Panc1 (cell line): ENCODE measurements at regions not wholly inside any gene's neighbourhood (a gene's known extent, or its start where the extent isn't known, plus 50 kb on each side); places are given as distances from the start of the nearest gene placed in this dataset.
A peak's percentile ranks its signal among the peaks of the same experiment; 100 is the strongest.
"Not testable (repeated sequence)": the region's sequence is repeated elsewhere in the genome, so short reads cannot be mapped to it uniquely, and the experiment has no call there.

Experiments
- ATAC-seq: fragments of 200-7000 bp; cut with Tn5 transposase; 2 replicates; pipeline ENCODE4 v1.9.1; 2020; ENCODE audit warnings: mild to moderate bottlenecking, moderate library complexity
- BruUV-seq: library from RNA; stranded (reverse); fragments of 400-500 nt; replicated peaks from 2 replicates; lab custom pipeline; 2021; lab: Mats Ljungman, UMichigan
- CTCF ChIA-PET: fragments of 300-600 bp; sonication (Branson Sonifier 250); formaldehyde crosslinking; loops from one replicate; lab custom pipeline; 2022; ENCODE audit warnings: antibody characterized with exemption; lab: Charles Lee
- POLR2A ChIA-PET: fragments of 300-600 bp; sonication (Branson Sonifier 250); formaldehyde crosslinking; loops from one replicate; lab custom pipeline; 2022; ENCODE audit warnings: antibody characterized with exemption; lab: Charles Lee
- DNase-seq: peaks from one replicate; pipeline ENCODE4 v3.0.0-alpha.2; 2010; ENCODE audit warnings: low read depth, low spot score
- H3K27ac ChIP-seq: 2 replicates; pipeline ENCODE4 v1.5.1; 2011; ENCODE audit warnings: mild to moderate bottlenecking, low read length, inconsistent platforms
- H3K27me3 ChIP-seq: fragments of 200-500 bp; sonication (Bioruptor generic); 2 replicates; pipeline ENCODE4 v1.6.0; 2014; ENCODE audit warnings: low read length, inconsistent platforms; ENCODE audit not compliant: control insufficient read depth, insufficient read depth
- H3K36me3 ChIP-seq: fragments of 200-500 bp; sonication (Bioruptor generic); 2 replicates; pipeline ENCODE4 v1.5.1; 2014; ENCODE audit warnings: inconsistent platforms, mild to moderate bottlenecking, low read length, moderate library complexity; ENCODE audit not compliant: control insufficient read depth, insufficient read depth
- H3K4me1 ChIP-seq: 2 replicates; pipeline ENCODE4 v1.5.1; 2011; ENCODE audit warnings: inconsistent platforms, mild to moderate bottlenecking, low read length, moderate library complexity; ENCODE audit not compliant: control insufficient read depth, insufficient read depth
- H3K4me3 ChIP-seq, 2 experiments: 2 replicates each; pipeline ENCODE4 v1.5.1; 2011 to 2012; ENCODE audit warnings: low read depth in 2 of 2, low read length in 2 of 2, mild to moderate bottlenecking in 2 of 2, inconsistent platforms in 1 of 2, moderate library complexity in 1 of 2
- H3K9me3 ChIP-seq: fragments of 200-500 bp; sonication (Bioruptor generic); 2 replicates; pipeline ENCODE4 v1.5.1; 2014; ENCODE audit warnings: low read depth, mild to moderate bottlenecking, inconsistent platforms, low read length, moderate library complexity; ENCODE audit not compliant: control insufficient read depth, insufficient read depth
- CTCF ChIP-seq: fragments of 450-650 bp; IDR thresholded peaks from 2 replicates; pipeline ENCODE4 v1.5.1; 2017; ENCODE audit warnings: mild to moderate bottlenecking
- POLR2AphosphoS5 ChIP-seq: IDR thresholded peaks from 2 replicates; pipeline ENCODE4 v1.6.1; 2012; ENCODE audit warnings: mild to moderate bottlenecking, low read depth, low read length, moderate library complexity
- SIN3A ChIP-seq: IDR thresholded peaks from 2 replicates; pipeline ENCODE4 v1.6.1; 2012; ENCODE audit warnings: low read depth, mild to moderate bottlenecking, low read length, moderate library complexity, borderline replicate concordance; ENCODE audit not compliant: insufficient read depth
- TCF7L2 ChIP-seq: IDR thresholded peaks from 2 replicates; pipeline ENCODE4 v1.6.1; 2011; ENCODE audit warnings: mild to moderate bottlenecking, low read depth, low read length, inconsistent platforms
- in situ Hi-C: cut with HindIII; loops from 2 replicates; pipeline ENCODE4 v1.10.0; 2016; ENCODE audit warnings: low sequenced_read_pairs, low pct_unique_long_range_greater_than_20kb
- intact Hi-C: fragments of 100-400 bp; cut with micrococcal nuclease; formaldehyde crosslinking; loops from one replicate; pipeline ENCODE4 v1.10.0; 2022; ENCODE audit not compliant: unreplicated experiment
- TF ChIP-seq, protein P1 (sequence below), 2 experiments: IDR thresholded peaks; 2 replicates each; pipeline ENCODE4 v1.6.1; 2011 to 2012; ENCODE audit warnings: low read depth in 2 of 2, control low read depth in 1 of 2, low read length in 1 of 2, mild to moderate bottlenecking in 1 of 2, moderate library complexity in 1 of 2; ENCODE audit not compliant: insufficient read depth in 1 of 2

DNA sequence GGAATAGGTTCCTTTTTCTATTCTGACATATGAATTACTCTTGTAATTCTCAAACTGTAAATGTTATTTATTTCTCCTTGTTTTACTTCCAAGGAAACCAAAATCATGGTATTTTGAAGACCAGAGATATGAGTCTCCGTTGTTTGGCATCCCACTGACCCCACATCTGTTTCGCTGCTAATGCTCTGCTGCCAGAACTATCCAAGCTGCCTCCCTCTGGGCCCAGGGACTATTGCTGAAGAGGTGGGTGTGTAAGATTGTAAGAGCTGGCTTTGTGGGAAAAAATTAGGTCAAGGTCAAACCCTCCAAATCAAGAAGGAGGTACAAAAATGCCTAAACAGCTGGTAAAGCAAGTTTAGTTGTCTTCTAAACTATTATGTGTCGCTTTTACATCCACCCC, 129.4 kb upstream of the MYO10 start:
- TF ChIP-seq CTCF (no peak), POLR2AphosphoS5 (no peak), SIN3A (no peak), TCF7L2 (no peak)
- TF ChIP-seq, protein P1, sequence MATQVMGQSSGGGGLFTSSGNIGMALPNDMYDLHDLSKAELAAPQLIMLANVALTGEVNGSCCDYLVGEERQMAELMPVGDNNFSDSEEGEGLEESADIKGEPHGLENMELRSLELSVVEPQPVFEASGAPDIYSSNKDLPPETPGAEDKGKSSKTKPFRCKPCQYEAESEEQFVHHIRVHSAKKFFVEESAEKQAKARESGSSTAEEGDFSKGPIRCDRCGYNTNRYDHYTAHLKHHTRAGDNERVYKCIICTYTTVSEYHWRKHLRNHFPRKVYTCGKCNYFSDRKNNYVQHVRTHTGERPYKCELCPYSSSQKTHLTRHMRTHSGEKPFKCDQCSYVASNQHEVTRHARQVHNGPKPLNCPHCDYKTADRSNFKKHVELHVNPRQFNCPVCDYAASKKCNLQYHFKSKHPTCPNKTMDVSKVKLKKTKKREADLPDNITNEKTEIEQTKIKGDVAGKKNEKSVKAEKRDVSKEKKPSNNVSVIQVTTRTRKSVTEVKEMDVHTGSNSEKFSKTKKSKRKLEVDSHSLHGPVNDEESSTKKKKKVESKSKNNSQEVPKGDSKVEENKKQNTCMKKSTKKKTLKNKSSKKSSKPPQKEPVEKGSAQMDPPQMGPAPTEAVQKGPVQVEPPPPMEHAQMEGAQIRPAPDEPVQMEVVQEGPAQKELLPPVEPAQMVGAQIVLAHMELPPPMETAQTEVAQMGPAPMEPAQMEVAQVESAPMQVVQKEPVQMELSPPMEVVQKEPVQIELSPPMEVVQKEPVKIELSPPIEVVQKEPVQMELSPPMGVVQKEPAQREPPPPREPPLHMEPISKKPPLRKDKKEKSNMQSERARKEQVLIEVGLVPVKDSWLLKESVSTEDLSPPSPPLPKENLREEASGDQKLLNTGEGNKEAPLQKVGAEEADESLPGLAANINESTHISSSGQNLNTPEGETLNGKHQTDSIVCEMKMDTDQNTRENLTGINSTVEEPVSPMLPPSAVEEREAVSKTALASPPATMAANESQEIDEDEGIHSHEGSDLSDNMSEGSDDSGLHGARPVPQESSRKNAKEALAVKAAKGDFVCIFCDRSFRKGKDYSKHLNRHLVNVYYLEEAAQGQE (IDR thresholded peaks at IDR 0.05; ENCODE audit: insufficient read depth in 1 of 2, low read depth in 2 of 2, low read length in 1 of 2) = no peak
- ChIA-PET CTCF (no interaction called here), POLR2A (no interaction called here)
- H3K36me3 ChIP-seq = no peaks in the 10 kb centered on the region
- DNase-seq = no peak
- no peaks in the 10 kb centered on the region for H3K27me3 ChIP-seq
- H3K4me1 ChIP-seq = peaks cover 3% of the 10 kb centered on the region; the same call in 1 of the 2 replicates
- ATAC-seq = no peak
- intact Hi-C loops (no loop called here), in situ Hi-C loops (no loop called here)
- no peak overlapping the region for H3K4me3 ChIP-seq
- no peaks in the 10 kb centered on the region for H3K9me3 ChIP-seq
- no TSS peak for BruUV-seq
- H3K27ac ChIP-seq = no peak overlapping the region

- H3K9me3 ChIP-seq, H3K4me1 ChIP-seq, H3K27ac ChIP-seq, H3K36me3 ChIP-seq, POLR2A ChIA-PET, ATAC-seq, H3K27me3 ChIP-seq, in situ Hi-C loops, BruUV-seq, intact Hi-C loops, H3K4me3 ChIP-seq, CTCF ChIA-PET, DNase-seq: not testable (repeated sequence)
Observed at GRCh38 chr5:17066026-17066425, 129.9 kb upstream of the MYO10 start.

- Histone ChIP-seq H3K9me3 (no peaks in the 10 kb centered on the region), H3K27ac (no peak overlapping the region), H3K4me3 (no peak overlapping the region), H3K36me3 (no peaks in the 10 kb centered on the region), H3K4me1 (peaks cover 3% of the 10 kb centered on the region; the same call in 1 of the 2 replicates), H3K27me3 (no peaks in the 10 kb centered on the region)
- ATAC-seq (peak; percentile 56; the same call in 1 of the 2 replicates), DNase-seq (no peak)
- no TSS peak for BruUV-seq
- in situ Hi-C loops = no loop called here
- intact Hi-C loops = no loop called here
- CTCF ChIA-PET = no interaction called here
- TF ChIP-seq, protein P1 (IDR thresholded peaks at IDR 0.05; ENCODE audit: insufficient read depth in 1 of 2, low read depth in 2 of 2, low read length in 1 of 2) = no peak
- TF ChIP-seq SIN3A (no peak), TCF7L2 (no peak), POLR2AphosphoS5 (no peak), CTCF (no peak)
- POLR2A ChIA-PET = interaction anchor here (0.7 kb wide), 1 partner anchor 90 kb away, joined by 9 read pairs; no protein-coding TSS in a partner anchor
Observed at GRCh38 chr5:17067657-17068392, 131.7 kb upstream of the MYO10 start.
